Left ventricle myocardium inferior (tissue), 1 donor: ENCODE measurements at regions not wholly inside any gene's neighbourhood (a gene's known extent, or its start where the extent isn't known, plus 50 kb on each side); places are given as distances from the start of the nearest gene placed in this dataset.

ENCODE experiments used
- DNase-seq: peaks from one replicate; pipeline ENCODE4 v3.0.0-alpha.2; 2020
- H3K27ac ChIP-seq: fragments of 200-600 bp; replicated peaks from 2 replicates; pipeline ENCODE4 v1.8.0; 2021
- H3K27me3 ChIP-seq: fragments of 200-600 bp; 2 replicates; pipeline ENCODE4 v1.8.0; 2021; ENCODE audit warnings: low read depth
- H3K36me3 ChIP-seq: fragments of 200-600 bp; 2 replicates; pipeline ENCODE4 v1.8.0; 2021
- H3K4me1 ChIP-seq: fragments of 200-600 bp; 2 replicates; pipeline ENCODE4 v1.8.0; 2021
- H3K4me3 ChIP-seq: fragments of 200-600 bp; 2 replicates; pipeline ENCODE4 v1.8.0; 2021; ENCODE audit warnings: mild to moderate bottlenecking, moderate library complexity
- H3K9me3 ChIP-seq: fragments of 200-600 bp; replicated peaks from 2 replicates; pipeline ENCODE4 v1.8.0; 2021
- CTCF ChIP-seq: fragments of 200-600 bp; IDR thresholded peaks from 2 replicates; pipeline ENCODE4 v1.8.0; 2021; ENCODE audit warnings: antibody characterized with exemption, mild to moderate bottlenecking, borderline replicate concordance
- intact Hi-C: fragments of 100-400 bp; cut with micrococcal nuclease; formaldehyde crosslinking; loops from one replicate; pipeline ENCODE4 v1.11.0; 2022
- donor health status: DM: no; HTN: yes; CAD: no; lungs with severe emphysema.

GRCh38 chr4:188596021-188596420 is 456.8 kb downstream of the TRIML1 start:
- H3K4me3 ChIP-seq = no peak overlapping the region
- peaks cover 6% of the 10 kb centered on the region for H3K9me3 ChIP-seq
- no peak overlapping the region for H3K27ac ChIP-seq
- H3K27me3 ChIP-seq = no peaks in the 10 kb centered on the region
- H3K36me3 ChIP-seq = no peaks in the 10 kb centered on the region
- no peaks in the 10 kb centered on the region for H3K4me1 ChIP-seq
- no peak for TF ChIP-seq CTCF
- intact Hi-C loops = no loop called here
- DNase-seq = no peak

GRCh38 chr4:188603646-188604045 is 464.4 kb downstream of the TRIML1 start:
- intact Hi-C loops = no loop called here
- TF ChIP-seq CTCF = no peak
- H3K36me3 ChIP-seq = no peaks in the 10 kb centered on the region
- DNase-seq = no peak
- H3K4me1 ChIP-seq = no peaks in the 10 kb centered on the region
- H3K9me3 ChIP-seq = no peaks in the 10 kb centered on the region
- no peak overlapping the region for H3K4me3 ChIP-seq
- no peak overlapping the region for H3K27ac ChIP-seq
- H3K27me3 ChIP-seq = peaks cover 5% of the 10 kb centered on the region

GRCh38 chr4:188606635-188607034 is 467.4 kb downstream of the TRIML1 start:
- Histone ChIP-seq H3K4me1 (no peaks in the 10 kb centered on the region), H3K27ac (no peak overlapping the region), H3K9me3 (no peaks in the 10 kb centered on the region), H3K36me3 (no peaks in the 10 kb centered on the region), H3K4me3 (no peak overlapping the region), H3K27me3 (peaks cover 5% of the 10 kb centered on the region)
- DNase-seq = no peak
- intact Hi-C loops = no loop called here
- TF ChIP-seq CTCF = no peak

- Histone ChIP-seq H3K27ac (no peak overlapping the region), H3K9me3 (no peaks in the 10 kb centered on the region), H3K4me3 (no peak overlapping the region), H3K36me3 (no peaks in the 10 kb centered on the region), H3K27me3 (no peaks in the 10 kb centered on the region), H3K4me1 (no peaks in the 10 kb centered on the region)
- TF ChIP-seq CTCF = no peak
- no peak for DNase-seq
- intact Hi-C loops = no loop called here
Observed at GRCh38 chr4:188611143-188611542, 471.9 kb downstream of the TRIML1 start.

GRCh38 chr4:188612659-188613058 is 473.4 kb downstream of the TRIML1 start:
- Histone ChIP-seq H3K27me3 (no peaks in the 10 kb centered on the region), H3K9me3 (no peaks in the 10 kb centered on the region), H3K4me1 (no peaks in the 10 kb centered on the region), H3K4me3 (no peak overlapping the region), H3K27ac (no peak overlapping the region), H3K36me3 (no peaks in the 10 kb centered on the region)
- intact Hi-C loops = no loop called here
- DNase-seq = no peak
- no peak for TF ChIP-seq CTCF

- no peaks in the 10 kb centered on the region for H3K36me3 ChIP-seq
- no peak for DNase-seq
- no peaks in the 10 kb centered on the region for H3K4me1 ChIP-seq
- intact Hi-C loops = no loop called here
- TF ChIP-seq CTCF = no peak
- no peaks in the 10 kb centered on the region for H3K9me3 ChIP-seq
- no peak overlapping the region for H3K4me3 ChIP-seq
- H3K27me3 ChIP-seq = no peaks in the 10 kb centered on the region
- H3K27ac ChIP-seq = no peak overlapping the region
Observed at GRCh38 chr4:188613976-188614375, 474.7 kb downstream of the TRIML1 start.
